Activated naive CD8-positive, alpha-beta T cell treated with anti-CD3 and anti-CD28 coated beads, Interleukin-2, amount 10 ng/mL, durations not matched to agents 7 days and 5 days (primary cell): ENCODE measurements at regions not wholly inside any gene's neighbourhood (a gene's known extent, or its start where the extent isn't known, plus 50 kb on each side); places are given as distances from the start of the nearest gene placed in this dataset.

Source experiments
- ATAC-seq: fragments of 150-1000 bp; cut with Tn5 transposase; one replicate; pipeline ENCODE4 v1.10.0; 2021; ENCODE audit warnings: low read depth, moderate library complexity
- POLR2A ChIA-PET: fragments of 350-600 bp; sonication (Branson Sonifier 250); formaldehyde crosslinking; loops from one replicate; lab custom pipeline; 2021; ENCODE audit warnings: antibody characterized with exemption; lab: Charles Lee
- DNase-seq: peaks from one replicate; pipeline ENCODE4 v3.0.0; 2021
- H3K27ac Mint-ChIP-seq: one replicate; pipeline ENCODE4 v1.8.0; 2022; ENCODE audit warnings: mild to moderate bottlenecking, mixed read lengths
- H3K27me3 Mint-ChIP-seq: one replicate; pipeline ENCODE4 v1.8.0; 2022; ENCODE audit warnings: mild to moderate bottlenecking, moderate library complexity, mixed read lengths
- H3K36me3 Mint-ChIP-seq: one replicate; pipeline ENCODE4 v1.8.0; 2021; ENCODE audit warnings: mild to moderate bottlenecking, mixed read lengths
- H3K4me1 Mint-ChIP-seq: one replicate; pipeline ENCODE4 v1.8.0; 2021; ENCODE audit warnings: mixed read lengths
- H3K4me3 Mint-ChIP-seq: one replicate; pipeline ENCODE4 v1.8.0; 2022; ENCODE audit warnings: mild to moderate bottlenecking, moderate library complexity, mixed read lengths
- H3K9me3 Mint-ChIP-seq: one replicate; pipeline ENCODE4 v1.8.0; 2021; ENCODE audit warnings: mixed read lengths

DNA sequence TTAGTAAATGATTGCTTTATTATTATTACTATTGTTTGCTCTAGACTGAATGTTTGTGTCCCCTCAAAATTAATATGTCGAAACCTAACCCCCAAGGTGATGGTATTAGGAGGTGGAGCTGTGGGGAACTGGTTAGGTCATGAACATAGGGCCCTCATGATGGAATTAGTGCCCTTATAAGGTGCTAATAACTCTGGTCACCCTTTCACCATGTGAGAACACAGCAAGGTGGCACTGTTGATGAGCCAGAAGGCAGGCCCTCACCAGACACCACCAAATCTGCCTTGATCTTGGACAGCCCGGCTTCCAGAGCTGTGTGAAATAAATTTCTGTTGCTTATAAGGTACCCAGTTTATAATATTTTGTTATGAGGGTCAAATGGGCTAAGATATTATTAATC lies 95.8 kb downstream of the BDNF start:
- H3K36me3 Mint-ChIP-seq, result no peaks in the 10 kb centered on the region
- H3K27me3 Mint-ChIP-seq, result peaks cover 1% of the 10 kb centered on the region
- POLR2A ChIA-PET, result no interaction called here
- ATAC-seq (no peak), DNase-seq (no peak)
- no peaks in the 10 kb centered on the region for H3K9me3 Mint-ChIP-seq
- H3K4me3 Mint-ChIP-seq, result no peak overlapping the region
- no peaks in the 10 kb centered on the region for H3K4me1 Mint-ChIP-seq
- H3K27ac Mint-ChIP-seq, result no peak overlapping the region

DNA sequence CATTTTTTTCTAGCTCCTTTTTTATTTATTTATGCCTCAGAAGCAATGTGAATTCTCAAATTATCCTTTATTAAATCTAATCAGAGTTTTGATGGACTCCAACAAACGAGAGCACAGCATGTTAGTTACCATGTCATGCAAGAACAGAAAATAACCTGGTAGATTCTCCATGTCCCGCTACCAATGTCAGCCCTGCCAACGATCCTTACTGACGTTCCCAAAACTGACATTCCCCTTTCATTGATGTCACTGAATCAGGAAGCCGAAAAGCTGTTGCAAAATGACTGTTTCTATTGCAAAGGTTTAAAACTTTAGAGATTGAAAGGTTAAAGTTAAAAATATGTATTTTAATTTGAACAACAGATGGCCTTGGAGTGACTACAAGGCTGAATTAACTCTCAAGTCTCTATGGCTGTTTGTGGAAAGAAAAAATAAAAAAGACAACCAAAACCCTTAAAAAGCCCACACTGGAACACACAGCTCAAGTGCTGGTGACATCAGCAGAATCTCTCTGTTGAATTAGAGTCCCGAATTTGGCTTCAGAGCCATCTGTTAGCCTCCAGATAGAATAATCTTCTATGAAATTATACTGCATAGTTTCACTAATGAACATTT lies 96.8 kb downstream of the BDNF start:
- no peaks in the 10 kb centered on the region for H3K36me3 Mint-ChIP-seq
- no peaks in the 10 kb centered on the region for H3K4me1 Mint-ChIP-seq
- H3K27ac Mint-ChIP-seq, result peak overlapping the region; percentile 36
- peaks cover 1% of the 10 kb centered on the region for H3K27me3 Mint-ChIP-seq
- no peaks in the 10 kb centered on the region for H3K9me3 Mint-ChIP-seq
- no peak for DNase-seq
- POLR2A ChIA-PET, result no interaction called here
- H3K4me3 Mint-ChIP-seq, result no peak overlapping the region
- ATAC-seq, result no peak

DNA sequence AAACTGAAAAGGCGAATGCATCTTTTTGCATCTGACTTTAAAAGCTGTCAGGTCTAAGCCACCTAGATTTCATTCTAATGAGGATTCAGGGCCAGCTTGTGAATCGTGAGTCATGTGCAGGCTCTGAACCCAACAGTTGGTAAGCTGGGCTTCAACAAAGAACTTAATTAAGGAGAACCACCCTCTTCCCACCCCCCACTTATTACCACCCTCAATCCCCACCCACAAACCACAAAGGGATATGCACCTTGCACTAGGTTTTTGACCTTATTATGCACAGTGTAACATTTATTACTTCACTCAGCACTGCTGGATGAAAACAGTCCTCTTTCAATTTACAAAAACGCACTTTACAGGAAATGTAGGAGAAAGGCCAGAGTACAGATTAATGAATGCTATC lies 94.1 kb upstream of the LIN7C start:
- DNase-seq (no peak), ATAC-seq (no peak)
- POLR2A ChIA-PET, result no interaction called here
- Mint-ChIP-seq H3K4me1 (no peaks in the 10 kb centered on the region), H3K27ac (no peak overlapping the region), H3K4me3 (no peak overlapping the region), H3K27me3 (no peaks in the 10 kb centered on the region), H3K36me3 (no peaks in the 10 kb centered on the region), H3K9me3 (no peaks in the 10 kb centered on the region)

DNA sequence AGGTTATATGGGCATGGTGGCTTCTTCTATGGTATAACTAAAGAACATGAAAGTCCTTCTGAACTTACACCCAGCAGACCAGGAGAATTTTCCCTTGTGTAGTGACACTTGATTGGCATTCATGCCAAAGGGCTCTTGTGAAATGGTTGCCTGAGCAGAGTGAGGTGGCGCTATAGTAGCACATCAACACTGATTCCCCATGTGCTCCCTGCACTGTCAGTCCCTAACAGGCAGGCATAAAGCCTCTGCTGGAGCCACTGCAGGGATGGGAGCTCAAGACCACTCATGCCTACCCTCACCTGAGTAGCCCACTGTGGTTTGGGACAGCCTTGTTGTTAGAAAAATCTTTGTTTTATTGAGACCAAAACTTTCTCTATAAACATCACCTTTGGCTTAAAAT lies 92.6 kb upstream of the LIN7C start:
- Mint-ChIP-seq H3K36me3 (no peaks in the 10 kb centered on the region), H3K9me3 (no peaks in the 10 kb centered on the region), H3K4me1 (no peaks in the 10 kb centered on the region), H3K27me3 (no peaks in the 10 kb centered on the region), H3K27ac (no peak overlapping the region), H3K4me3 (no peak overlapping the region)
- DNase-seq (no peak), ATAC-seq (no peak)
- POLR2A ChIA-PET, result no interaction called here

DNA sequence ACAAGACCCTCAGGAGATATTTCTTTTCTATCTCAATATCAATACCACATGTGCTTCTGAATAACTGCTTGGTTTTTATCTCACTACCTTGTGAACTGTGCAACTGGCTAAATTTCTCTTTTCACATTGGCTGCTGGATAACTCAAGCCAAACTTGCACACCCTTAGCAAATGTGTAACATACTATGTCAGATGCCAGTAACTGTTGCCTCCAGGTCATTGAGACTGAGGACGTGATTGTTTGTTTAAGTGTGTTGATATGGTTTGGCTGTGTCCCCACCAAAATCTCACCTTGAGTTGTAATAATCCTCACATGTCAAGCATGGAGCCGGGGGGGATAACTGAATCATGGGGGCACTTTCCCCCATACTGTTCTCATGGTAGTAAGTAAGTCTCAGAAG lies 90.2 kb upstream of the LIN7C start:
- no peak overlapping the region for H3K4me3 Mint-ChIP-seq
- no peak overlapping the region for H3K27ac Mint-ChIP-seq
- no peaks in the 10 kb centered on the region for H3K36me3 Mint-ChIP-seq
- H3K9me3 Mint-ChIP-seq, result no peaks in the 10 kb centered on the region
- POLR2A ChIA-PET, result no interaction called here
- H3K27me3 Mint-ChIP-seq, result no peaks in the 10 kb centered on the region
- DNase-seq, result no peak
- no peak for ATAC-seq
- H3K4me1 Mint-ChIP-seq, result no peaks in the 10 kb centered on the region

DNA sequence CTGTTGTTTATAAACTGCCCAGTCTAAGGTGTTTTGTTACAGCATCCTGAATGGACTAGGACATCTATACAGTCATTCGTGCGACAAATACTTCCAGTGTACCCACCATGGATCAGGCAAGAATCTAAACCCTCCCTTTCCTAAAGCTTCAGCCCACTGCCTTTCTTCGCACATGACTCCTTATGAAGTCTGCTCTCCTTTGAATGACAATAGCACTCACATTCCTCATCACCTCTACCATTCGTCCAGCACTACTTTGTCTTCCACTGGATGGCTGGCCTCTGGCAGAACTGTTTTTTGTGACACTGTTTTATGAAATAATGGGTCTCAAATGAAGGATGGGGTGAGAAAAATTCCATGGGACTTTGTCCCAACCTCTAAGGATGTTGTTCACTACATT lies 89.8 kb upstream of the LIN7C start:
- H3K9me3 Mint-ChIP-seq, result no peaks in the 10 kb centered on the region

DNA sequence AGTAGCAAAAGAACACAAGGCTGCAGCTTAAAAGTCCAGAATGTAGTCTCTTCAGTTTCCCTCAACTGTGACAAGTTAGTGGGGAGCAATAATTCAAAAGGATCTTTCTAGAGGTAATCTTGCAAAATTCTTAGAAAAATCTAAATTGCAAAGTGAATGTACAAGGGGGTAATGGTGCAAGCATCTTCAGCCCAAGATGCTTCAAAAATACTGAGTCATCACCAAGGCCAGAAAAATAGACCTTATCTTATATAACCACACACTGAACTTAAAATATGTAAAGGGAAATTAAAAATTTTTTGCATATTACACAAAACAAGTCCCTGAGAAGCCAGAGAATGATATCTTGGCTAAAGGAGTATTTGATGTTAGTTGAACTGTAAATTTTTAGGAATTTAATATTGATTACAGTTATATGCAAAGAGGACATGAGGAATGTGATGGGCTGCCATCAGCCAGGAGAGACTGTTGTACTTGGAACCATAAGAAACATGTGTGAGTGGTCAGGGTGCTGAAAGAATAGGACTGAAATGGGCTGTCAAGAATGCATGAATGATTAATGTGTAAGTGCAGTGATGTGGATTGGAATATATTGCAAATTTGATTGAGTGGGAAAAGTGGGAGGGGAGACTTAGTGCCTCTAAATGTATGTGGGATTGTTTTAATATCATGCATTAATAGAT lies 85.7 kb upstream of the LIN7C start:
- no peaks in the 10 kb centered on the region for H3K9me3 Mint-ChIP-seq
- no peaks in the 10 kb centered on the region for H3K36me3 Mint-ChIP-seq
- H3K4me3 Mint-ChIP-seq, result no peak overlapping the region
- POLR2A ChIA-PET, result no interaction called here
- no peak for ATAC-seq
- DNase-seq, result no peak
- no peaks in the 10 kb centered on the region for H3K27me3 Mint-ChIP-seq
- no peak overlapping the region for H3K27ac Mint-ChIP-seq
- H3K4me1 Mint-ChIP-seq, result no peaks in the 10 kb centered on the region

More for the DNA sequence above, 89.8 kb upstream of the LIN7C start:
- Mint-ChIP-seq H3K4me3 (no peak overlapping the region), H3K36me3 (no peaks in the 10 kb centered on the region), H3K27me3 (no peaks in the 10 kb centered on the region), H3K27ac (no peak overlapping the region), H3K4me1 (no peaks in the 10 kb centered on the region)
- POLR2A ChIA-PET, result no interaction called here
- no peak for ATAC-seq
- no peak for DNase-seq

DNA sequence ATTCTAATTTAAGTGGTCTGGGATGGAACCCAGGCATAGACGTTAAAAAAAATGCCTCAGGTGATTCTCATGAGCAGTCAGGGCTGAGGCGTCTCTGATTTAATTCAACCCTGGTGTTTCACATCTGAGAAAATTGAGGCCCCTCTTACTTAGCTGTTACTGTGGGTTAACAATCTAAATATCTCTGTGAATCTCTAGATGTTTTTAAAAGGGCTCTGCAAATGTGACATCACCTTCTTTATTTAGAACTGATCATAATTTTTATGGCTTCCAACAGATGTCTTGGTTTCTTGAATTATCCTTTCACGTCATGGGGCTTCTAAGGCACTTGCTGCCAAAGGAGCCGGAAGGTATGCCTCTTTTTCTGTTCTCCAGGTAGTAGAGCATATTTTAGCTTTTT lies 76.1 kb upstream of the LIN7C start:
- Mint-ChIP-seq H3K27ac (no peak overlapping the region), H3K9me3 (no peaks in the 10 kb centered on the region), H3K36me3 (no peaks in the 10 kb centered on the region), H3K27me3 (no peaks in the 10 kb centered on the region), H3K4me3 (no peak overlapping the region), H3K4me1 (no peaks in the 10 kb centered on the region)
- DNase-seq (no peak), ATAC-seq (no peak)
- POLR2A ChIA-PET, result no interaction called here

DNA sequence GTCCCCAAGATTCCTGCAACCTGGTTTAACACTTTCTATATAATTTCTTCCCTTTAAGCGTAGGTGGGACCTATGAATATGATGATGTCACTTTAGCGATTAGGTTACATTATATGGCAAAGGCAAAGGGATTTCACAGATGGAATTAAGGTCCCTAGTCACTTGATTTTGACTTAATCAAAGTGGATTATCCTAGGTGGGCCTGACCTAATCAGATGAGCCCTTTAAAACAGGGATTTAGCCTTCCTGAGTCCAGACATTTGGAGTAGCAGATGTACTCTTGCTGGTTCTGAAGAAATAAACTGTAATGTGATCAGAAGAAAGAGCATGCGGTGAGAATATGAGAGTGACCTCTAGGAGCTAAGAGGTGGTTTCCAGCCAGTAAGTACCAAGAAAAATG lies 67.8 kb upstream of the LIN7C start:
- Mint-ChIP-seq H3K27me3 (no peaks in the 10 kb centered on the region), H3K4me1 (no peaks in the 10 kb centered on the region), H3K36me3 (no peaks in the 10 kb centered on the region), H3K4me3 (no peak overlapping the region), H3K9me3 (no peaks in the 10 kb centered on the region), H3K27ac (no peak overlapping the region)
- POLR2A ChIA-PET, result no interaction called here
- ATAC-seq (no peak), DNase-seq (no peak)

DNA sequence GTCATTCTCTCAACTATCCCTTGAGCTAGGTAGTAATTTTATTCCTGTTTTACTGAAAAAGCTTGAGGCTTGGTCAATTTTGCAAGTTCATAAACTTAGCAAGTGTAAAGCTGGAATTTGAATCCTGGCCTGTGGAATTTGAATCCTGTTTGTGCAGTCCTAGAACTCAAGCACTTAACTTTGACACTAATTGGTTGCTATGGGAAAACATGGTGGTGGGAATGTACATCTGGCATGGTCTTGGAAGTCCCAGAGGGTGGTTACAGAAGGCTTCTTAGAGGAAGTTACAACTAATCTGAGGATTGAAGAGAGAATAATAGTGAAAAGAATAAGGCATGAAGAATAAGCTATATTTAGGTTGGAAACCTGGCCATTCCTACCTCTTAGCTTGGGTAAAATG lies 66.5 kb upstream of the LIN7C start:
- Mint-ChIP-seq H3K36me3 (no peaks in the 10 kb centered on the region), H3K4me3 (no peak overlapping the region), H3K9me3 (no peaks in the 10 kb centered on the region), H3K4me1 (no peaks in the 10 kb centered on the region), H3K27ac (no peak overlapping the region), H3K27me3 (no peaks in the 10 kb centered on the region)
- ATAC-seq, result no peak
- POLR2A ChIA-PET, result no interaction called here
- DNase-seq, result no peak

DNA sequence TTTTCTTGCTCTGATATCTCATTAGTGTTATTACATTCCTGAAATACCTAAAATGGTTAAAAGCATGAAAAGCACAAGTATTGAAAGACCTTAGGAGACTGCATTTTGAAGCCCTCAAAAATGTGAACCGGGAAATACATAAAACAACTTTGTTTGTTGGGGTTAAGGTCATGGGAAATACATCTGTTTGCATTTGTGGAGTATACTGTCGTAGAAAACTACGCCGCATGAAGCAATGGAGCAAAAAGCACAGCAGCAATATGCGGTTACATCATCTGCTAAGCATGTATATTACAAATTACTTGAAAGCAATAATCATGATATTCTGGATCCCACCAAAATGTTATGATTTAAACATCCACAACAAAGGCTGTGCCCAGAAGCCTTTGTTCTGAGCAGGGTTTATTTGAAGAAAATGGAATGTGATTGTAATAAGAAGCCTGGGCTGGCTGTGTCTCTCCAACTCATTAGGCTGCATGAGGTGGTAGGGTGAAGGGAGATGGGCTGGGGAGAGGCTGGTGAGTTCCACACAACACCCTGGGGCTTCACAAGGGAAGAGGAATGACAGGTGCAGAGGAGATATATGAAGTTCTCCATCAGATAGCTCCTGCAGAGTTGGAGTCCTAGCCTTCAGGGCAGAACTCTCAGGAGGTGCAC lies 64.7 kb upstream of the LIN7C start:
- POLR2A ChIA-PET, result no interaction called here

DNA sequence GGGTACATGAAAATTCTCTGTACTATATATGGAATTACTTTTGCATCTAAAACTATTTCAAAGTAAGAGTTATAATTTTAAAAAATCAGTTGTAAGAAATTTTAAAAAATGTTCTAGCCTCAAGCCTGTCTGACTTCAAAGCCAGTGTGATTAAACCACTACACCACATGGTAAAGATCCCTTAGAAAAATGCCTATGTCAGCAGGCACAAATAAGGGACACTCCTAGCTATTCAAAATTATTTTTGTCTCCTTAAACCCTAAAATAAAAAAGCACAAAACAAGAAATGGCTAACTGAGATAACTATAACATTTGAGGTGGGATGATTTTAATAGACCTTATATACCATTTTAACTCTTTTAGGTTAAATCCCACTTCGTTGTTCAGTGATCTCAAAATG lies 64.0 kb upstream of the LIN7C start:
- DNase-seq, result no peak
- H3K9me3 Mint-ChIP-seq, result no peaks in the 10 kb centered on the region

More for the DNA sequence above, 64.7 kb upstream of the LIN7C start:
- no peaks in the 10 kb centered on the region for H3K9me3 Mint-ChIP-seq
- no peak overlapping the region for H3K27ac Mint-ChIP-seq
- no peak overlapping the region for H3K4me3 Mint-ChIP-seq
- no peak for ATAC-seq
- H3K4me1 Mint-ChIP-seq, result no peaks in the 10 kb centered on the region
- H3K36me3 Mint-ChIP-seq, result no peaks in the 10 kb centered on the region
- DNase-seq, result no peak
- no peaks in the 10 kb centered on the region for H3K27me3 Mint-ChIP-seq

DNA sequence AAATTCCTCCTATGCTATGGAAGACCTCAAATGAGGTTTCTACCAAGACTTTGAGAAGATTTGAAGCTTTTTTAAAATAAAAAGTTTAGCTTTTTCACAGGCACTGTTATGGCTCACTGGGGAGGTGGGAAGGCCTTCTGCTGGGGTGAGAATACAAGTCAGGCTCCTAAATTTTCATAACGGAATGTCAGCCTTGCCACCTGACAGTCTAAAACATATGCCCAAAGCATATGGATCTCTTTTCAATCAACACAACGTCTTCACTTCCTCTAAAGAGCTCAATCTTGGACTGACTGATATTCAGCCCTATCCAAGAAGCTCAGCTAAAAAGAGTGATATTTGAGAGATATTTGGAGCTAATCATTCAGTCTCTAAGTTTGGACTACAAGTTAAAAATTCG lies 57.1 kb upstream of the LIN7C start:
- no peaks in the 10 kb centered on the region for H3K27me3 Mint-ChIP-seq
- DNase-seq (no peak), ATAC-seq (no peak)
- no peaks in the 10 kb centered on the region for H3K9me3 Mint-ChIP-seq
- no peaks in the 10 kb centered on the region for H3K4me1 Mint-ChIP-seq
- POLR2A ChIA-PET, result no interaction called here
- H3K4me3 Mint-ChIP-seq, result no peak overlapping the region
- H3K27ac Mint-ChIP-seq, result no peak overlapping the region
- no peaks in the 10 kb centered on the region for H3K36me3 Mint-ChIP-seq

More for the DNA sequence above, 64.0 kb upstream of the LIN7C start:
- Mint-ChIP-seq H3K36me3 (no peaks in the 10 kb centered on the region), H3K4me1 (no peaks in the 10 kb centered on the region), H3K4me3 (no peak overlapping the region), H3K27me3 (no peaks in the 10 kb centered on the region), H3K27ac (no peak overlapping the region)
- ATAC-seq, result no peak
- POLR2A ChIA-PET, result no interaction called here

DNA sequence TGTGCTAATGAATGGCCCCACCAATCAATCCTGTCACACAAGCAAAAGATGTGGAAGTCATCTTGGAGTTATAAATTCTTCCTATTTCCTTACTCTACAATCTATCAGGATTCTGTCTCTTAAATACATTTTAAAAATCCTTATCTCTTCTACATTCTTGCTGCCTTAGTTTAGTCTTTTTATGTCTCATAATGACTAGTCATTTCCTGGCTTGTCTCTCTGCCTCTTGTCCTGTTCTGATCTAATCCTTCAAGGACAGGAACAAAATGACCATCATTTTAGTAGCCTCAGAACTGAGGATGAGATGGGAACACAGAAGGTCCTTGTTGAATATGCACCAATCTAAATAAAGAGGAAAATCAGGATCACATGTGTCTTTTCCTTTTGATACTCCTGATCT lies 56.6 kb upstream of the LIN7C start:
- no peaks in the 10 kb centered on the region for H3K9me3 Mint-ChIP-seq
- peak overlapping the region; percentile 21 for H3K27ac Mint-ChIP-seq
- POLR2A ChIA-PET, result no interaction called here
- H3K4me1 Mint-ChIP-seq, result no peaks in the 10 kb centered on the region
- no peaks in the 10 kb centered on the region for H3K36me3 Mint-ChIP-seq
- ATAC-seq (no peak), DNase-seq (no peak)
- H3K4me3 Mint-ChIP-seq, result no peak overlapping the region
- H3K27me3 Mint-ChIP-seq, result no peaks in the 10 kb centered on the region
